Skin of body (tissue), 1 donor: ENCODE measurements at regions not wholly inside any gene's neighbourhood (a gene's known extent, or its start where the extent isn't known, plus 50 kb on each side); places are given as distances from the start of the nearest gene placed in this dataset.
"Not testable (repeated sequence)": the region's sequence is repeated elsewhere in the genome, so short reads cannot be mapped to it uniquely, and the experiment has no call there.

Experiments
- DNase-seq: peaks from one replicate; lab custom pipeline; 2025; lab: John Stamatoyannopoulos, UW

DNA sequence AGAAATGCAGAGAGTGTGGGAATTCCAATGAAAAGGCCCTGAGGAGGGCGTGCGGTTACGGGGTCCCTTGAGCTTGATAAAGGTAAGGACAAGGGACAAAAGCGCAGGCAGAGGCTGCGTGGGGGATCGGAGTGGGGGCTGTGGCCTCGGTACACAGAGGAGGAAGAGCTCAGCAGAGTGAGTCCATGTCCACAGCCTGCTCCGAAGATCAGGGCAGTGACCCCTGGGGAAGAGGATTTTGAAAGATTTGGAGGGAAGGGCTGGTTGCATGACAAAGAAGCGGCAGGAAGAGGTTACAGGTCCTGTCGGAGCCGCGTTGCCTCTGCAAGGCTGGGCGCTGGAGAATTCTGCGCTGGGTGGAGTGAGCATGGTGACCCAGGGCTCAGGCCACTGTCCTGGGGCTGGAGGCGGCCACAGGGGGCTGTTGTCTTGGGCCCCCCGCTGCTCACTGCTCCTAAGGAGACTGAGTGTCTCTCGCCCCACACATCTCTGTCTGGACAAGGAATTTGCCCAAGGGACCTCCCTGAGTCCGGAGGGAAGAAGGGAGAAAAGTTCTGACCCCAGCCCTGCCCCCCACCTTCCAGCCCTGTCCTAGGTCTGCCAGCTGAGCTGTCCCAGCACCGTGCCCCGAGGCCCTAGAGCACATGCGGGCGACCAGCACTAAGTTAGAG, 69.8 kb upstream of the INSIG1 start:
- DNase-seq: no peak

DNA sequence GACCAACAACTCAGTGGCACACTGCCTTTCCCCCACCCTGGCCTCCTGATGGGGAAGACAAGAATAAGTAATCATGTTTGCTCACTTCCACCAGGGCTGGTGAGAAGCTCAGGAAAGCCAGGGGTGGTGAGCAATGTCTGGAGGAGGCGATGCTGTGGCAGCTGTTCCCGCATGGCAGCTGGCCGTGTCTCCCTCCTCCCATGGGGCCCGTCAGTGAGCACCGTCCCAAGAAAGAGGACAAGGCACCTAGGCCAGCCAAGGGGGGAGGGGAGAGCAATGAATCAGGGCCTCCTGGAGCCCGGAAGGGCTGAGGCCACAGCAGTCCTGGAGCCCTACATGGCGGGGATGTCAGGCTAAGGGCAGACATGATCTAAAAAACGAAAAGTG, 69.2 kb upstream of the INSIG1 start:
- DNase-seq: no peak

DNA sequence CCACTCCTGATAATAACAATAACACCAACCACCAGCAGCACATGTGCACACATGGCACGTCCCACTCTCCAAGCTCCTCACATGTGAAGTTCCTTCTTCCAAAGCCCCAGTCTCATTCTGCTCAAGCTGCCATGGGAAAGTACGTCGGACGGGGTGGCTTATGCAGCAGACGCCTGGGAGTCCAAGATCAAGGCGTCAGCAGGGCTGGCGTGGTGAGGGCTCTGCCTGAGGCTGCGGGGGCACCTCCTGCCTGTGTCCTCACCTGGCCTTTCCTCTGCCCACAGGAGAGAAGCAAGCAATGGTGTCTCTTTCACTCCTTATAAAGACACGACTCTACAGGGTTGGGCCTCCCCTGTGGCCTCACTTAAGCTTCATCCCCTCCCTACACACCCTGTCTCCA, 68.8 kb upstream of the INSIG1 start:
- DNase-seq: no peak

DNA sequence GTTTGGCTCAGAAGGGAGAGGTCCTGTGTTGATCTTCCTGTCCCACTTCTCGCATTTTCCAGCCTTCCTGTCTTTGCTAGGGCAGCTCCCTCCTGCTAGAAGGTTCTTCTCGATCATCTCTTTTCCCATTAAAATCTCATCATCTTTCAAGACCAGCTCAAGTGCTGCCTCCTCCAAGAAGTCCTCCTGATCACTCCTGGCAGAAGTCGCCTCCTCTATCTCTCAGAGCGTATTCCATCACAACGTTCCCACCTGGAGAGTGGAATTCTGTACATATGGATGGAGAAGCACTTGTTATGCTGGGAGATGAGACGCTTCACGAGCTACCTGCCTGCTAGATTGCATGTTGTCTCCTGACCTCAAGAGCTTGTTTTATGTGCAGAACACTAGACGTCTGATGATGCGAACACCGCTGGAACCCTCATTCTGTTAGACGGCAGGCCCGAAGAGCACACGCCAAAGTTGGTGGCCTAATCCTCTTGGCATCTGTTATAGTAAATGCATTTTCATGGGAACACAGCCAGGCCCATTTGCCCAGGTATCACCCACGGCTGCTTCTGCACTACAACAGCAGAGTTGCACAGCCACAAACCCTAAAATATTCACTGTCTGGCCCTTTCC, 68.0 kb upstream of the INSIG1 start:
- no peak for DNase-seq

DNA sequence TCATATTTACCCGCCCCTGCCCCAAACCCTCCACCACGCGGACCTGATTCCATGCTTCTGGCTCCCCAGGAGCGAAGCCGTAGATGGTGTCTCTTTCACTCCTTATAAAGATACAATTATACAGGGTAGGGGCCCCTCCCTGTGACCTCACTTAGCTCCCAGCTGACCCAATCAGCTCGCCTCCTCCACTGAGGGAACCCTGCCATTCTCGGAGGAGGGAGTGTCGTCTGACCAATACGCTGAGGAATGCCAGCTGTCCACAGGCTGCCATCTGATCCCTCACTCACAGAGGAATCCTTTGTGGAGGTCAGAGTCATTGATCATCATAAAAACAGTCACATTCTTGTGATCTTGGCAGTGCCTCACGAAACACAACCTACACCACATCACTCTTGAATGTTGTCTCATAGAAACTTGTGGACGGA, 67.5 kb upstream of the INSIG1 start:
- peak; percentile 28 for DNase-seq

DNA sequence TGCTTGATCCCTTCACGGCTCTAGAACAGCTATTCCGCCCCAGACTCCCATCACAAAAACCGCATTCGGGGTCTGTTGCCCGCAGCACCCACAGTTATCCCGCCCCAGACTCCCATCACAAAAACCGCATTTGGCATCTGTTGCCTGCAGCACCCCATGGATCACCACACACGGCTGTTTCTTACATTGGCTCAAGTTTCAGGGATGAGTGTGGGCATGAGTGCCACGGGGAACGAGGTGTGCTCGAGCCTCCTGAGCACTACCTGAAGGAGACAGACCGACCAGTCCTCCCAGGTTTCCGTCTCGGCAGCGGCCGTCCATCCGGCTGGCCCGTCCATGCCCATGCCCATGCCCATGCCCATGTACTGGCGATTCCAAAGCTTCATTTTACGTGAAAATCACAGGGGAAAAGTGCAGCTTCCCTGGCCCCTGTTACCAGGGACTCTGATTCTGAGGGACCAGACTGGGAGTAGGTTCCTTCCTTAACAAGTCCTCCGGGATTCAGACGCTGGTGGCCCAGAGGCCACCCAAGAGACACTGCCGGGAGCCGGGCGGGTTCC, 66.4 kb upstream of the INSIG1 start:
- no peak for DNase-seq

DNA sequence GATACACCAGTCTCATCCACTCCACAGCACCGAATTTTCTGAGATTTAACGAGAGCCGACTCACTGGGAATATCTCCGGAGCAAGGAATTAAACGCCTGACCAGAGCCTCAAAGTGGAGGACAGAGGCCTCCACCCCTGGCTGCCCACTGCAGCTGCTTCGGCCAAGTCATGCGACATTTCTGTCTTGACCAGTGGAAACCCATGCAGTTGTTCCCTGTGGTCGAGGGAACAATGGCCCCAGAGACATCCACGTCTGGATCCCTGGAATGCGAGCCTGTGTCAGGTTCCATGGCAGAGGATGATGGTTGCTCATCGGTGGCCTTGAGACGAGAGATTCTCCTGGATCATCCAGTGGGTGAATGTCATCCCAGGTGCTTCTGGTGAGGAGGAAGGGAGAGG, 65.7 kb upstream of the INSIG1 start:
- DNase-seq: no peak

DNA sequence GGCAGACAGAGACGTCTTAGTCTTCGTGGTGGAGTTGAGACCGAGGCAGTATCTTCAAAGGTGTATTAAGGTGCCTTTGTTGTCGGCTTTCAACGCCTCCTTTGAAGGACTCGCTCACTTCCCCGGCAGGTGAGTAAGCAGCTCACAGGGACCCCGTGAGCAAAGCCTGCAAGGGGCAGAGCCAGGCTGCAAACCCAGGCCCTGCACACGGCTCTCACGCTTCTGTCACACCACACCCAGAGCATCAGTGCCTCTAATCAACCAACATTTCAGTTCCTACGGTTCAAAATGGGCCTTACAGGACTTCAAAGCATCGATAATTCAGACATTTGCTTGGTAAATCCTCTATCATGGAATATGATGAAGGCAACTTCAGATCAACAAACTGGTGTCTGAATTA, 64.8 kb upstream of the INSIG1 start:
- no peak for DNase-seq

DNA sequence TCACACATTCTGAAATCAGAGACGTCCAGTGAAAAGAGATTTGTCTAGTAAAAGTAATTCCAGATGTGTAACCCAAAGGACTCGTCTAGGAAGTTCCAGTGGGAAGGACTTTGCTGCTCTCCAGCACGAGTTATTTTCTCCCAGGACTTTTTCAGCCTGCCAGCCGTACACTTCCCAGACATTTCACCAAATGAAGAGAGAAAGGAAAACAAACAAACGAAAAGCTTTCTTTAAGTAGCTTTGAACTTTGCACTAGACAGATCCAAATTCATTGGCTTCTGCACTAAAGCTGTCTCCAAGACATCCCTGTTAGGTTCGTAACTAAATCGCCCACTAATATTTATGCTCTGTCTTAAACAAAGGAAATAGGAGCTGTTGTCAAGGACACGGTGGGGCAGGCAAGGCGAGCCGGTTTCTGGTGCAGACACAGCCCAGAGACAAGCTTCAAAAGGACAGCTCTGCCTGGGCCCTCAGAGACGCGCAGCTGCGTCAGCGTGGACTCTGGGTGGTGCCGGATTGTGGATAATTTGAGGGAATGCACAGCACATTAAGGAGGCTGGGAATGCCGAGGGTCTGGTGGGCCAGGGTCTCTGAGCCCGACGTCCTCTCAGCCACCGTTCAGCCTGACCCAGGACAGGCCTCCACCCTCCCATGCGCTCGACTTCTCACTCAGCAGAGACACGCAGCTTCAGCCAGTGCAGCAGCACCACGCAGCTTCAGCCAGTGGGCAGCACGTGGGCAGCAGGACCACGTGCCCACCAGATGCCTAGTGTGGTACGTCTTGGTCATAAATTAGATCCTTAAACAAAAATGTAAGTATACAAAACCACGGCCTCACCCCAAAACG, 64.1 kb upstream of the INSIG1 start:
- DNase-seq: peak; percentile 12

DNA sequence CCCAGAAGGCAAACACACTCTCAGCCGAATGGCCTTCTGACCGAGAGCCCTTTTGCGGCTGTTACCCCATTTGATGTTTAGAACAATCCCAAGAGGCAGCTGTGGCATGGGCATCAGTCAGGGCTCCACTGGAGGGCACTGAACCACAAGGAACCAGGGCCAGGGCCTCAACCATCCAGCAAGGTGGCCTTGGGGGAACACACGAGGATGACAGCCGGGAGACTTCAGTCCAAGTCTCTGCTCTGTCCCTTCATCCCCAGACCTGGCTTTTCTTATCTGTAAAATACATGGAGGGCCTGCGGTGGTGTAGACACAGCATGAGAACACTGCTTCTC, 63.6 kb upstream of the INSIG1 start:
- DNase-seq: no peak

DNA sequence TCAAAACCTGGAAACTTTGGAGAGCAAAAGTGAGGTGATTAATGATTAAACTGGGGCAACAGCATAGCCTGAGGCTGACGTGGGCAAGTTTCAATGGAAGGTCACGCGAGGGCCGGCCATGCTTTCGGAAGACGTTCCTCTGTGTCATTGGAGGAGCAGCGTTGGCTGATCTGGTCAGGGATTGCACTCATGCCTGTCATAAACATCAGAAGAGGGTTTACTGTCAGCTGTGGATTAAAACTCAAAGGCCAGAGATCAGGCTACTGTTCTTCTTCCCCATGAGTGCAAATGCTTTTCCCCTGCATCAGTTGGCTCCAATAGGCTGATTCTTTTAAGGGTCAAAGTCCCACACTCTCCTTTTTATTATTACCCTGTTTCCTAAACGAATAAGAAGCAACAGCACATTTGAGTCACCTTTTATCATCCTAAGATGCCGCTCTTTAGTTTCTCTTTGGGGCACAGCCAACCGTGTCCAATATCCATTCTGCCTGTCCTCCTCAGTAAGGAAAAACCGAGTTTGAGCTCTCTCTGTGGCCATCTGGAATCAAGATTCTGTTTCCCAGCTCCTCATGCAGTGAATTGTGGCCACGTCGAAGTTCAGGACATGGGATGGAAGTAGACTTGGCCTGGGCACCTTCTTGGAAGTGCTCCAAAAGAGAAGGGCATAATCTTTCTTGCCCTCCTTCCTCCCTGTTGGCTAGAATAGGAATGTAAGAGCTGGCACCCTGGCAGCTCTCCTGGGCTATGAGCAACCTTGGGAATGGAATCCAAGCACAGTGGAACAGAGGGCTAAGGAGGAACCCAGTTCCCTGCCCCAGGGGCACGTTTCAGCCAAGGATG, 62.5 kb upstream of the INSIG1 start:
- no peak for DNase-seq

DNA sequence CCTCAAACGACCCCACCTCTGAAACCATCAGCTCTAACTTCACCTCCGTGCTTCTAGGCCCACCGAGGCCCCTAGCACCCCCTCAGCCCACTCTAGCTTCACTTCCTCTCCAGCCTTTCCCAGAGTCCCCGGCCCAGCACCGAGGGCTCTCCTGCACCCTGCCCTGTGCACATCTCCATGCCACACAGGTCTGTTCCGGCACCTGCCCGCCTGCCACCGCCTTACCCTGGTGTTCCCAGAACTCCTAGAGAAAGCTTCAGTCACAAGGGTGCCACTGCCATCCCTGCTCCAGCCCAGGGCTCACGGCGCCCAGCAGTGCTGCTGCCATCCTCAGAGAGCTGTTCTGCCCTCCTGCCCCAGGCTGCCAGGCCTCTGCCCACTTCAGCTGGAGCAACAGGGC, 61.3 kb upstream of the INSIG1 start:
- DNase-seq: no peak

DNA sequence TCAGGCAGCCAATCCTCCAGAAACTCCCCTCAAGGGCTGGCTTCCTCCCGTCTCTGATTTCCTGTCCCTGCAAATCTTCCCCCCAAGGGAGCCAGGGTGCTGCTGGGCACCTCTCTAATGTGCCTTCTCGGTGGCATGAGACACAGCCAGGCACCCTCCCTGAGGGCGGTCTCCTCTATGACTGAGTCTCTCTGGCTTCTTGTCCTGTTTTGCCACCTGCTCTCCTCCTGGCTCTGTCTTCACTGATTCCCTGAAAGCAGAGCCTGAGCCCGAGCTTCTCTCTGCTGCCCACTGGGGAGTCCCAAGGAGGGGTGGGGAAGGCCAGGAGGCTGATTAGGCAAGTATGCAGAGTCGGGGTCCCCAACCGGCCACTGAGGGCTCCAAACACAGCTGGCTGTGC, 60.4 kb upstream of the INSIG1 start:
- DNase-seq: no peak

DNA sequence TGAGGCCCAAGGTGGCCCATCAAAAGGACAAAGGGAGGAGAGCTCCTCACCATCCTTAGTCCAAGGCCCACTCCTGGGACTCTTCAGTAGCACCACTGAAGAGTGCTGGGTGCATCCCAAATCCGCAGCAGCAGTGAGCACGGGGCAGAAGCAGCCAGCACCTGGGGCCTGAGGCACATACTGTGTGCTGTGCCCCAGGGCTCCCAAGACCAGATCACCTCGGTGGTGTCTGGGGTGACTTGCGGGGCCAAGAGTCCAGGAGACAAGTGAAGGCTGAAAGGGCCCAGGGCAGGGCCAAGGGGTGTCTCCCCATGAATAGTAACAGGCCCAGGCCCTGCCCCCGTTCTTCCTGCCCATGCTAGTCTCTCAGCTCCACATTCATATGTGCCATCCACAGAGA, 59.9 kb upstream of the INSIG1 start:
- no peak for DNase-seq

DNA sequence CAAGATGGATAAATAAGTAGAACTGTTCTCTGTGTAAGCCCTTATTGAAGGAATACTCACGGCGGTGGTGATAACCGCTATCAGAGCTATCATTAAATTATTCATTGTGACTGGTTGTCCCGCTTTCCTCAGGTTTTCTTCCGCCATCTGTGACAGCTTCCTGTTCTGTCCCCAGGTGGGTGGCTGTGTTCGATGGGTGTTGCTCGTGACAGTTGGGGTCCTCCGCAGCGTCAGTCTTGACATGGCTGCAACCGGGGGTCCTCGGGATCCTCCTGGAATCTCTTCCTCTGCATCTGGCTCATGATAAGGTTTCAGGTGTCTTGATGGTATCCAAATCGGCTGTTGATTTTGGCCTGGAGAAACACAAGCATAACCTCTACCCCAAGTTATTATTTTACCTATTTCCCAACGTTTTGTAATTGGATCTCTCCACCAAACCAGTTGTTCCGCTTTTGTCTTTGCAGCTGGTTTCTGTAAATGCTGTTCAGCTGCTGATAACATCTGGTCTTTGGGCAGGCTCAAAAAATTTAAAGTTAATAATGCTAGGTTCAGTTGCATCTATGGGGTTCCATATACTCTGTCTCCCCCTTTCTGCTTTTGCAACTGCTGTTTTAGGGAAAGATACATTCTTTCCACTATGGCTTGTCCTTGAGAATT, 58.1 kb upstream of the INSIG1 start:
- DNase-seq: not testable (repeated sequence)

DNA sequence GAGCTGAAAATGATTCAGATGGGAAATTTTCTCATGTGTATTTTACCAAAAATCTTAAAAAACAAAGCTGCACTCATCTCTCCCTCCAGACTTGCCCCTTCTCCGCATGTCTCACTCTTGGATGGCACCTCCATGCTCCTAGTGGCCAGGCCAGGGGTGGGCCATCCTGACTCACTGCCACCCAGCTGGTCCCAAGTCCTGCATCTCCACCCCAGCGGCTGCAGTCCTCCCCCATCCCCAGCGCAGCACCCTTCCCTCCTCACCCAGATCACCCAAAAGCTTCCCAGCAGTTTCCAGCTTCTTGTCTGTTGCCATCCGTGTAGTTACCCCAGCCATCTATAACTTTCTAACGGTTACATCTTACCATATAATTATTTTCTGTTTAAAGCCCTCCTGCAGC, 53.0 kb upstream of the INSIG1 start:
- DNase-seq: no peak

DNA sequence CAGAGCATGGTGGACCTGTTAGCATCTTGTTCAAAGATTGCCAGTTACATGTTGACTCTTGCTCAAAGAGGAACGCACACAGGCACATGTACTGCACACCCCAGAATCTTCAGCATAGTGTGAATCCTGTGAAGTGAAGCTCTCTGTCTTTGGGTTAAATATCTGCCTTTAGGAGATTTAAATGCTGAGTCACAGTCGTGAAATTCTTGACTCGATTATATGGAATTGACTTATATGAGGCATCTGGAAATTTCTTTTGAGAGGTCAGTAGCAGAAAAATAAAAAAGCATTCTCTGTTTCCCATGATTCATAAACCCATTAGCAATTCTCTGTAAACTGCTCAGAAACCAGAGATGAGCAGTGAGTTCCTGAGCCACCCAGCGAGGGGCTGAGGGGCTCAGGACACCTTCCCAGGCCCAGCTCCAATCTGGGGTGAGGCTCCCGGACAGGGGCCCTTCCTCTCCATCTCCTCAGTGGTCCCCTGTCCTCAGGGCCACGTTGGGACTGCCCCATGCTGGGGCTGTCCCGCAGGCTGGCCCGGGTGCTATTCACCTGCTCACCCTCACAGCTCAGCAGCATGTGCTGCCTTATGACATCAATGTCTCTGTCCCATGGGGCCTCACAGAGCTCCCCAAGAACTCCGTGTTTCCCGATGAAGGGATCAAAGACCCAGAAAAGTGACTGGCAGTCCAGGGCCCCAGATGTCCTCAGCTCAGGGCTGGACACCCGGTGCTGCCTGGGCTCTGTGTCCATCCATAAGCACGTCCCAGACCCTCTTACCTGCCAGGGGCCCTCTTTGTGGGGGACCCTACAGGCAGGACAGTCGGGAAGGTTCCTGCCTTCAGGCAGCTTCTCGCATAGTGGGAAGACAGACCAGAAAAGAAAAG, 50.0 kb upstream of the INSIG1 start:
- DNase-seq: no peak
